GM12878 (cell line): ENCODE measurements at regions not wholly inside any gene's neighbourhood (a gene's known extent, or its start where the extent isn't known, plus 50 kb on each side); places are given as distances from the start of the nearest gene placed in this dataset.

Experiments
- ATAC-seq: fragments of 200-7000 bp; cut with Tn5 transposase; 3 replicates; pipeline ENCODE4 v1.9.1; 2020; ENCODE audit warnings: mild to moderate bottlenecking, moderate library complexity
- BruUV-seq: library from RNA; stranded (reverse); fragments of 400-500 nt; replicated peaks from 2 replicates; lab custom pipeline; 2021; lab: Mats Ljungman, UMichigan
- CTCF ChIA-PET: fragments of 300-600 bp; sonication (Branson Sonifier 250); formaldehyde crosslinking; extraction: SDS; loops from one replicate; lab custom pipeline; 2021; ENCODE audit warnings: inconsistent platforms; lab: Yijun Ruan, JAX
- POLR2A ChIA-PET: fragments of 350-600 bp; formaldehyde crosslinking; extraction: SDS; loops from one replicate; lab custom pipeline; 2021; ENCODE audit warnings: inconsistent platforms; lab: Charles Lee
- RAD21 ChIA-PET: fragments of 300-600 bp; sonication (Branson Sonifier 250); formaldehyde crosslinking; loops from one replicate; lab custom pipeline; 2023; ENCODE audit warnings: antibody characterized with exemption; ENCODE audit not compliant: unreplicated experiment; lab: Charles Lee
- SMC1A ChIA-PET: fragments of 300-600 bp; sonication (Branson Sonifier 250); formaldehyde crosslinking; loops from one replicate; lab custom pipeline; 2023; ENCODE audit not compliant: unreplicated experiment, uncharacterized antibody; lab: Charles Lee
- DNase-seq: peaks from one replicate; pipeline ENCODE4 v3.0.0-alpha.2; 2011; ENCODE audit warnings: low read depth, low spot score
- FAIRE-seq: peaks from 3 replicates; lab custom pipeline; 2011; peaks lifted over from hg19 to GRCh38; lab: Jason Lieb, UNC
- H2AFZ ChIP-seq: 2 replicates; pipeline ENCODE4 v1.6.0; 2011; ENCODE audit warnings: low read depth, low read length, control low read depth; ENCODE audit not compliant: control insufficient read depth
- H3K27ac ChIP-seq: 2 replicates; pipeline ENCODE4 v1.5.1; 2011; ENCODE audit warnings: control low read depth; ENCODE audit not compliant: control insufficient read depth, insufficient read depth
- H3K27me3 ChIP-seq, 2 experiments: replicated peaks in 1 of 2; 2 replicates each; pipeline versions ENCODE4 v1.6.0 to v1.6.1; 2011; ENCODE audit warnings: low read length in 1 of 2; ENCODE audit not compliant: control insufficient read depth in 2 of 2, insufficient read depth in 2 of 2
- H3K36me3 ChIP-seq, 2 experiments: 2 replicates each; pipeline ENCODE4 v1.5.1; 2011; ENCODE audit warnings: low read length in 1 of 2; ENCODE audit not compliant: control insufficient read depth in 2 of 2, insufficient read depth in 2 of 2
- H3K4me1 ChIP-seq: 2 replicates; pipeline ENCODE4 v1.6.1; 2011; ENCODE audit warnings: mild to moderate bottlenecking, low read length, moderate library complexity, mixed read lengths; ENCODE audit not compliant: control insufficient read depth, insufficient read depth
- H3K4me2 ChIP-seq: 2 replicates; pipeline ENCODE4 v1.6.0; 2011; ENCODE audit warnings: control low read depth; ENCODE audit not compliant: control insufficient read depth, insufficient read depth
- H3K4me3 ChIP-seq: fragments of 200-600 bp; sonication (generic); 2 replicates; pipeline ENCODE4 v1.5.1; 2016
- H3K79me2 ChIP-seq: 2 replicates; pipeline ENCODE4 v1.6.0; 2011; ENCODE audit warnings: low read length; ENCODE audit not compliant: control insufficient read depth, insufficient read depth
- H3K9ac ChIP-seq: 2 replicates; pipeline ENCODE4 v1.8.0; 2011; ENCODE audit warnings: low read length, control low read depth, mixed read lengths; ENCODE audit not compliant: control insufficient read depth, insufficient read depth
- H3K9me3 ChIP-seq: replicated peaks from 3 replicates; pipeline ENCODE4 v1.5.1; 2011; ENCODE audit warnings: mild to moderate bottlenecking, low read length; ENCODE audit not compliant: control insufficient read depth, insufficient read depth
- H4K20me1 ChIP-seq: 2 replicates; pipeline ENCODE4 v1.6.0; 2011; ENCODE audit not compliant: control insufficient read depth, insufficient read depth
- CREM ChIP-seq: IDR thresholded peaks from 2 replicates; pipeline ENCODE4 v1.6.1; 2014; ENCODE audit warnings: antibody characterized with exemption, low read depth
- KAT2A ChIP-seq: conservative IDR thresholded peaks from 2 replicates; pipeline ENCODE4 v1.6.1; 2011; ENCODE audit warnings: low read depth, low read length; ENCODE audit not compliant: control insufficient read depth
- NRF1 ChIP-seq: conservative IDR thresholded peaks from 2 replicates; pipeline ENCODE4 v1.6.1; 2011; ENCODE audit warnings: mild to moderate bottlenecking, low read depth, low read length, improper control_type of control experiment
- POU2F2 ChIP-seq: IDR thresholded peaks from 3 replicates; pipeline ENCODE4 v1.6.1; 2011; ENCODE audit warnings: low read depth, mild to moderate bottlenecking, low read length, borderline replicate concordance
- RAD21 ChIP-seq: IDR thresholded peaks from 2 replicates; pipeline ENCODE4 v1.6.1; 2011; ENCODE audit warnings: mild to moderate bottlenecking, low read depth, low read length, moderate library complexity; ENCODE audit not compliant: insufficient read depth
- WGBS: methylation state at CpG from one replicate; pipeline ENCODE4 v1.1.6; 2016; ENCODE audit warnings: low lambda C conversion rate; ENCODE audit not compliant: insufficient replicate concordance, insufficient coverage; ENCODE audit errors: missing lambda C conversion rate; 5-methylcytosine and 5-hydroxymethylcytosine counted together
- in situ Hi-C: fragments of 300-500 bp; cut with MboI; formaldehyde crosslinking; loops from 9 replicates; pipeline ENCODE4 v1.14.3; 2018; ENCODE audit warnings: mixed read lengths
- intact Hi-C: fragments of 100-400 bp; cut with micrococcal nuclease; formaldehyde crosslinking; loops from one replicate; pipeline ENCODE4 v1.14.2; 2022; ENCODE audit not compliant: unreplicated experiment
- TF ChIP-seq, protein P1 (sequence below): IDR thresholded peaks from 2 replicates; pipeline ENCODE4 v1.6.1; 2012; ENCODE audit warnings: low read depth, low read length, improper control_type of control experiment
- TF ChIP-seq, protein P2 (sequence below): IDR thresholded peaks from 2 replicates; pipeline ENCODE4 v1.6.1; 2011; ENCODE audit warnings: low read depth, mild to moderate bottlenecking, low read length, moderate library complexity, borderline replicate concordance; ENCODE audit errors: extremely low read depth
- TF ChIP-seq, protein P3 (sequence below): IDR thresholded peaks from 2 replicates; pipeline ENCODE4 v1.6.1; 2011; ENCODE audit warnings: low read depth, low read length, improper control_type of control experiment, borderline replicate concordance
- TF ChIP-seq, protein P4 (sequence below): fragments of 450-650 bp; conservative IDR thresholded peaks from 2 replicates; pipeline ENCODE4 v1.6.1; 2017; ENCODE audit warnings: mild to moderate bottlenecking, moderate library complexity

DNA sequence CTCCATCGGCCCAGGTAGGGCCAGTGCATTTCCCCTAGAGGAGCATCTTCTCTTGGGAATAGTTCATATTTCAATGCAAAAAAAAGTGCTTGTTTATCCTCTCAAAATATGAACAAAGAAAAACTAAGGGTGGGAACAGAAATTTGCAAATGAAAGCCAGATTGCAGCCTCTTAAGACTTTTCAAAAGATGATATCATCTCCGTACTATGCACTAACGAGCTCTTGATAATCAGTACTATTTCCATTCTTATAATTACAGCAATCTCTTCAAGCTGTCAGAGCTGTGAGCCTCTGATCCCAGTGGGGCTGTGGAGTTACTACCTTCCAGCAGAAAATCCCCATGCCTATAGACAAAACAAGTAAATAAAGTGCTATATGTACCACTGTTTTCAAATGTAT is 77.1 kb downstream of the SOD2 start:
- no peak for FAIRE-seq
- Histone ChIP-seq H3K79me2 (no peaks in the 10 kb centered on the region), H3K4me3 (no peak overlapping the region), H3K9me3 (no peaks in the 10 kb centered on the region; the same call in 2 of the 3 replicates)
- ChIA-PET CTCF (interaction anchor here (1.0 kb wide), 1 partner anchor 443 kb away, joined by 3 read pairs; no protein-coding TSS in a partner anchor), SMC1A (no interaction called here)
- 15% methylated on average over 3 of the region's 3 CpGs for WGBS
- in situ Hi-C loops = no loop called here
- no peak for ATAC-seq
- TF ChIP-seq CREM (no peak), NRF1 (no peak), POU2F2 (no peak), KAT2A (no peak), RAD21 (no peak)
- TF ChIP-seq, protein P1, sequence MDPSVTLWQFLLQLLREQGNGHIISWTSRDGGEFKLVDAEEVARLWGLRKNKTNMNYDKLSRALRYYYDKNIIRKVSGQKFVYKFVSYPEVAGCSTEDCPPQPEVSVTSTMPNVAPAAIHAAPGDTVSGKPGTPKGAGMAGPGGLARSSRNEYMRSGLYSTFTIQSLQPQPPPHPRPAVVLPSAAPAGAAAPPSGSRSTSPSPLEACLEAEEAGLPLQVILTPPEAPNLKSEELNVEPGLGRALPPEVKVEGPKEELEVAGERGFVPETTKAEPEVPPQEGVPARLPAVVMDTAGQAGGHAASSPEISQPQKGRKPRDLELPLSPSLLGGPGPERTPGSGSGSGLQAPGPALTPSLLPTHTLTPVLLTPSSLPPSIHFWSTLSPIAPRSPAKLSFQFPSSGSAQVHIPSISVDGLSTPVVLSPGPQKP = no peak
- TF ChIP-seq, protein P2, sequence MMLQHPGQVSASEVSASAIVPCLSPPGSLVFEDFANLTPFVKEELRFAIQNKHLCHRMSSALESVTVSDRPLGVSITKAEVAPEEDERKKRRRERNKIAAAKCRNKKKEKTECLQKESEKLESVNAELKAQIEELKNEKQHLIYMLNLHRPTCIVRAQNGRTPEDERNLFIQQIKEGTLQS = no peak
- TF ChIP-seq, protein P3, sequence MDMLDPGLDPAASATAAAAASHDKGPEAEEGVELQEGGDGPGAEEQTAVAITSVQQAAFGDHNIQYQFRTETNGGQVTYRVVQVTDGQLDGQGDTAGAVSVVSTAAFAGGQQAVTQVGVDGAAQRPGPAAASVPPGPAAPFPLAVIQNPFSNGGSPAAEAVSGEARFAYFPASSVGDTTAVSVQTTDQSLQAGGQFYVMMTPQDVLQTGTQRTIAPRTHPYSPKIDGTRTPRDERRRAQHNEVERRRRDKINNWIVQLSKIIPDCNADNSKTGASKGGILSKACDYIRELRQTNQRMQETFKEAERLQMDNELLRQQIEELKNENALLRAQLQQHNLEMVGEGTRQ = no peak
- TF ChIP-seq, protein P4, sequence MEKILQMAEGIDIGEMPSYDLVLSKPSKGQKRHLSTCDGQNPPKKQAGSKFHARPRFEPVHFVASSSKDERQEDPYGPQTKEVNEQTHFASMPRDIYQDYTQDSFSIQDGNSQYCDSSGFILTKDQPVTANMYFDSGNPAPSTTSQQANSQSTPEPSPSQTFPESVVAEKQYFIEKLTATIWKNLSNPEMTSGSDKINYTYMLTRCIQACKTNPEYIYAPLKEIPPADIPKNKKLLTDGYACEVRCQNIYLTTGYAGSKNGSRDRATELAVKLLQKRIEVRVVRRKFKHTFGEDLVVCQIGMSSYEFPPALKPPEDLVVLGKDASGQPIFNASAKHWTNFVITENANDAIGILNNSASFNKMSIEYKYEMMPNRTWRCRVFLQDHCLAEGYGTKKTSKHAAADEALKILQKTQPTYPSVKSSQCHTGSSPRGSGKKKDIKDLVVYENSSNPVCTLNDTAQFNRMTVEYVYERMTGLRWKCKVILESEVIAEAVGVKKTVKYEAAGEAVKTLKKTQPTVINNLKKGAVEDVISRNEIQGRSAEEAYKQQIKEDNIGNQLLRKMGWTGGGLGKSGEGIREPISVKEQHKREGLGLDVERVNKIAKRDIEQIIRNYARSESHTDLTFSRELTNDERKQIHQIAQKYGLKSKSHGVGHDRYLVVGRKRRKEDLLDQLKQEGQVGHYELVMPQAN = no peak
- TF ChIP-seq, all 136 proteins: peak for 0
- no peaks in the 10 kb centered on the region for H3K27me3 ChIP-seq
- H4K20me1 ChIP-seq = no peaks in the 10 kb centered on the region
- no peak overlapping the region for H2AFZ ChIP-seq
- ChIA-PET POLR2A (no interaction called here), RAD21 (no interaction called here)
- intact Hi-C loops = no loop called here
- no peak for DNase-seq
- no peak overlapping the region for H3K9ac ChIP-seq
- H3K36me3 ChIP-seq = no peaks in the 10 kb centered on the region
- BruUV-seq = no TSS peak
- H3K4me1 ChIP-seq = no peaks in the 10 kb centered on the region
- H3K4me2 ChIP-seq = no peak overlapping the region
- H3K27ac ChIP-seq = no peak overlapping the region
